Kidney epithelial cell (primary cell): ENCODE measurements at regions not wholly inside any gene's neighbourhood (a gene's known extent, or its start where the extent isn't known, plus 50 kb on each side); places are given as distances from the start of the nearest gene placed in this dataset.

ENCODE experiments used
- DNase-seq: peaks from one replicate; pipeline ENCODE4 v3.0.0-alpha.2; 2010; ENCODE audit warnings: low read depth
- H3K27me3 ChIP-seq: 2 replicates; pipeline ENCODE4 v1.6.0; 2011; ENCODE audit warnings: low read length; ENCODE audit not compliant: control insufficient read depth, insufficient read depth
- H3K36me3 ChIP-seq: 2 replicates; pipeline ENCODE4 v1.5.1; 2011; ENCODE audit warnings: low read length; ENCODE audit not compliant: control insufficient read depth, insufficient read depth
- H3K4me3 ChIP-seq: 2 replicates; pipeline ENCODE4 v1.5.1; 2011; ENCODE audit warnings: low read depth, mild to moderate bottlenecking, control low read depth, low read length
- TF ChIP-seq, protein P1 (sequence below): IDR thresholded peaks from 2 replicates; pipeline ENCODE4 v1.5.1; 2011; ENCODE audit warnings: mild to moderate bottlenecking, moderate library complexity, low read length, control low read depth, inconsistent platforms; ENCODE audit not compliant: insufficient read depth, poor library complexity, severe bottlenecking

GRCh38 chr6:117072134-117072533 lies 193.2 kb upstream of the VGLL2 start:
- TF ChIP-seq, protein P1, sequence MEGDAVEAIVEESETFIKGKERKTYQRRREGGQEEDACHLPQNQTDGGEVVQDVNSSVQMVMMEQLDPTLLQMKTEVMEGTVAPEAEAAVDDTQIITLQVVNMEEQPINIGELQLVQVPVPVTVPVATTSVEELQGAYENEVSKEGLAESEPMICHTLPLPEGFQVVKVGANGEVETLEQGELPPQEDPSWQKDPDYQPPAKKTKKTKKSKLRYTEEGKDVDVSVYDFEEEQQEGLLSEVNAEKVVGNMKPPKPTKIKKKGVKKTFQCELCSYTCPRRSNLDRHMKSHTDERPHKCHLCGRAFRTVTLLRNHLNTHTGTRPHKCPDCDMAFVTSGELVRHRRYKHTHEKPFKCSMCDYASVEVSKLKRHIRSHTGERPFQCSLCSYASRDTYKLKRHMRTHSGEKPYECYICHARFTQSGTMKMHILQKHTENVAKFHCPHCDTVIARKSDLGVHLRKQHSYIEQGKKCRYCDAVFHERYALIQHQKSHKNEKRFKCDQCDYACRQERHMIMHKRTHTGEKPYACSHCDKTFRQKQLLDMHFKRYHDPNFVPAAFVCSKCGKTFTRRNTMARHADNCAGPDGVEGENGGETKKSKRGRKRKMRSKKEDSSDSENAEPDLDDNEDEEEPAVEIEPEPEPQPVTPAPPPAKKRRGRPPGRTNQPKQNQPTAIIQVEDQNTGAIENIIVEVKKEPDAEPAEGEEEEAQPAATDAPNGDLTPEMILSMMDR, result no peak
- no peaks in the 10 kb centered on the region for H3K27me3 ChIP-seq
- DNase-seq, result no peak
- no peaks in the 10 kb centered on the region for H3K36me3 ChIP-seq
- no peak overlapping the region for H3K4me3 ChIP-seq

DNA sequence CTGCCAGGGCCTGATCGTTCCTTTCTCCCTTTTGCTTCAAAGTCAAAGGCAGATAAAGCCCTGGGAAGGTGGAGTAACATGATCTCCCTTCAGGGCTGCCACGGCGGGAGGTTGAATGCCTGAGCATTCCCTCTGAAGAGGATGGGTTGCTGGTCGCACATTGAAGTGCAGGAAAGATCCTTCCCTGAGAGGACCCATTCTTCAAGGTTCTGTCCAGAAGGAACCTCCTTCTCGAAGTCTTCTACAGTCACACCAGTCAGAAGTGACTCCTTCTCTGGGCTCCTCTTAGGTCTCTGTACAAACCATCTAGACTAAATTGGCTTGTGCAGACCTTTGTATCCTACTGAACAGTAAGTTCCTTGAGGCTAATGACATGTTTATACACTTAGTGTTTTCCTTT lies 192.6 kb upstream of the VGLL2 start:
- no peak for DNase-seq
- no peaks in the 10 kb centered on the region for H3K27me3 ChIP-seq
- H3K36me3 ChIP-seq, result no peaks in the 10 kb centered on the region
- TF ChIP-seq, protein P1, result no peak
- no peak overlapping the region for H3K4me3 ChIP-seq

GRCh38 chr6:117074672-117075071 lies 190.7 kb upstream of the VGLL2 start:
- no peak for DNase-seq
- H3K4me3 ChIP-seq, result no peak overlapping the region
- TF ChIP-seq, protein P1, result no peak
- no peaks in the 10 kb centered on the region for H3K27me3 ChIP-seq
- no peaks in the 10 kb centered on the region for H3K36me3 ChIP-seq

GRCh38 chr6:117075218-117075617 lies 190.1 kb upstream of the VGLL2 start:
- TF ChIP-seq, protein P1, result no peak
- no peak for DNase-seq
- Histone ChIP-seq H3K27me3 (no peaks in the 10 kb centered on the region), H3K36me3 (no peaks in the 10 kb centered on the region), H3K4me3 (no peak overlapping the region)

DNA sequence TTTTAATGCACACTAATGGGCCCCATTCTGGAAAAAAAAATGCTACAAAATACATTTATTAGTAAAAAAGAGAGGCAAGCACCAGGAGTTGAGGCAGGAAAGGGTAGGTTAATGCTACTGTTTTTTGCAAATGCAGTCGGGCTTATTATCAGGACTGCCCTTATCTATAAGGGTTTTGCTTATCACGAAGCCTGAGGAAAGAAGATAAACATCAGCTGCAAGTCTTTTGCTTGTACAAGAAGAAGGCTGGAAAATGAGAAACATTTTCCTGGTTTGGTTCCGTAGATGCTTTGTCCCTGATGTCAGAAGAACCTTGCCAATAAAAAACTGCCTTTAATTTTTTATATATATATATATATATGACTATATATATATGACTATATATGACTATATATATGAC lies 189.3 kb upstream of the VGLL2 start:
- no peak for DNase-seq
- TF ChIP-seq, protein P1, result no peak
- Histone ChIP-seq H3K36me3 (no peaks in the 10 kb centered on the region), H3K4me3 (no peak overlapping the region), H3K27me3 (no peaks in the 10 kb centered on the region)

DNA sequence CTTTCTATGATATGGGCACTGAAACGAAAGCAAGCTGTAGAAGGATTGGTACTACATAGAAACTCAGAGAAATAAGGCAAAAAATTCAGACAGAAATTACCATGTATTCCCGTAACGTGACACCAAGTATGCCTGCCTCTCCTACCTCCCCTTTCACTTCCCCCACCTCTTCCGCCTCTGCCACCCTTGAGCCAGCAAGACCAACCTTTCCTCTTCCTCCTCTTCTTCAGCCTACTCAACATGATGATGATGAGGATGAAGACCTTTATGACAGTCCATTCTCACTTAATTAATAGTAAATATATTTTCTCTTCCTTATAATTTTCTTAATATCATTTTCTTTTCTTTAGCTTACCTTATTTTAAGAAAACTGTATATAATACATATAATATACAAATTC lies 188.1 kb upstream of the VGLL2 start:
- Histone ChIP-seq H3K4me3 (no peak overlapping the region), H3K36me3 (no peaks in the 10 kb centered on the region), H3K27me3 (no peaks in the 10 kb centered on the region)
- TF ChIP-seq, protein P1, result no peak
- no peak for DNase-seq
